ENCODE measurements at regions not wholly inside any gene's neighbourhood (a gene's known extent, or its start where the extent isn't known, plus 50 kb on each side); places are given as distances from the start of the nearest gene placed in this dataset.

DNA sequence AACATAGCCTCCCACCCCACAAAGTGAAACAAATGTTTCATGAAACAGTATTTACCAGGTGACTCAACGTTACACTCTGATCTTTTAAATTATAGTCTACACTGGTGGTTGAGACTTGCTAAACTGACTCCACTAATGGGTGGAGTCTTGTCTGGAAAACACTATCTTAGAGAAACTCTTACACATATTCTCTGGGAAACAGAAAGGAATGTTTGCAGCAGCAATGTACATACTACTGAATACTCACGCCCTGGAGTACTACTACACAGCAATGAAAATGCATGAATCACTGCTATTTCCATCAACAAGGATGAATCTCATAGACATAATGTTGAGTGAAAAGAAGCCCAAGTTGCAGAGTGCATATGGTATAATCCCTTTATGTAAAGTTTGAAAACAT, 208.5 kb upstream of the IGFBP7 start:
- intact Hi-C loops (cut with micrococcal nuclease) (no loop called here), dilution Hi-C loops (cut with MboI; ENCODE audit: extremely low pct_ligation_motif_present, low sequenced_read_pairs) (no loop called here)
- Histone ChIP-seq H3K36me3 (ENCODE audit: control insufficient read depth in 2 of 2, extremely low read depth in 1 of 2, insufficient read depth in 2 of 2, low read length in 2 of 2) (no peaks in the 10 kb centered on the region), H3K9me3 (replicated peaks; ENCODE audit: control insufficient read depth, insufficient read depth, low read length) (no peaks in the 10 kb centered on the region), H3K27ac (ENCODE audit: insufficient read depth, low read depth, low read length) (no peak overlapping the region), H3K79me2 (ENCODE audit: control insufficient read depth, insufficient read depth, low read length) (no peaks in the 10 kb centered on the region), H2AFZ (ENCODE audit: low read depth, low read length) (no peak overlapping the region), H3K4me2 (ENCODE audit: insufficient read depth, low read length) (no peak overlapping the region), H3K4me1 (ENCODE audit: control insufficient read depth, extremely low read depth, insufficient read depth, low read length) (no peaks in the 10 kb centered on the region), H3K9me1 (replicated peaks; ENCODE audit: control insufficient read depth, extremely low read depth, insufficient read depth, low read length) (no peaks in the 10 kb centered on the region), H3K9ac (replicated peaks; ENCODE audit: extremely low read depth, insufficient read depth, low read length) (no peak overlapping the region), H3K4me3 (replicated peaks in 1 of 3; ENCODE audit: insufficient read depth in 1 of 3, low read depth in 1 of 3, low read length in 3 of 3) (no peak overlapping the region), H3K27me3 (ENCODE audit: control insufficient read depth in 2 of 2, insufficient read depth in 2 of 2, low read length in 2 of 2) (no peaks in the 10 kb centered on the region), H4K20me1 (replicated peaks; ENCODE audit: control insufficient read depth, extremely low read depth, insufficient read depth, low read length) (no peaks in the 10 kb centered on the region)
- TF ChIP-seq, protein P1, sequence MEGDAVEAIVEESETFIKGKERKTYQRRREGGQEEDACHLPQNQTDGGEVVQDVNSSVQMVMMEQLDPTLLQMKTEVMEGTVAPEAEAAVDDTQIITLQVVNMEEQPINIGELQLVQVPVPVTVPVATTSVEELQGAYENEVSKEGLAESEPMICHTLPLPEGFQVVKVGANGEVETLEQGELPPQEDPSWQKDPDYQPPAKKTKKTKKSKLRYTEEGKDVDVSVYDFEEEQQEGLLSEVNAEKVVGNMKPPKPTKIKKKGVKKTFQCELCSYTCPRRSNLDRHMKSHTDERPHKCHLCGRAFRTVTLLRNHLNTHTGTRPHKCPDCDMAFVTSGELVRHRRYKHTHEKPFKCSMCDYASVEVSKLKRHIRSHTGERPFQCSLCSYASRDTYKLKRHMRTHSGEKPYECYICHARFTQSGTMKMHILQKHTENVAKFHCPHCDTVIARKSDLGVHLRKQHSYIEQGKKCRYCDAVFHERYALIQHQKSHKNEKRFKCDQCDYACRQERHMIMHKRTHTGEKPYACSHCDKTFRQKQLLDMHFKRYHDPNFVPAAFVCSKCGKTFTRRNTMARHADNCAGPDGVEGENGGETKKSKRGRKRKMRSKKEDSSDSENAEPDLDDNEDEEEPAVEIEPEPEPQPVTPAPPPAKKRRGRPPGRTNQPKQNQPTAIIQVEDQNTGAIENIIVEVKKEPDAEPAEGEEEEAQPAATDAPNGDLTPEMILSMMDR (IDR thresholded peaks at IDR 0.05; ENCODE audit: extremely low read depth in 1 of 2, insufficient read depth in 1 of 2, low read depth in 1 of 2, low read length in 2 of 2) = no peak
- no peak for TF ChIP-seq EZH2 (IDR thresholded peaks at IDR 0.05; ENCODE audit: borderline replicate concordance, low read depth, low read length, severe bottlenecking)
- TF ChIP-seq MAX (IDR thresholded peaks at IDR 0.05; ENCODE audit: insufficient read depth, insufficient read length) = no peak
- no peak for TF ChIP-seq POLR2AphosphoS5 (IDR thresholded peaks at IDR 0.05; ENCODE audit: insufficient read depth, low read depth, low read length)
- no peak for TF ChIP-seq MYC (IDR thresholded peaks at IDR 0.05; ENCODE audit: low read depth, low read length)
- no peak for TF ChIP-seq FOS (IDR thresholded peaks at IDR 0.05; ENCODE audit: borderline replicate concordance, insufficient read depth, low read length)
- TF ChIP-seq POLR2A (IDR thresholded peaks at IDR 0.05; ENCODE audit: low read depth, low read length) = no peak
- no peak for TF ChIP-seq GATA2 (IDR thresholded peaks at IDR 0.05; ENCODE audit: insufficient read depth, insufficient read length, low read depth, low read length)
- no peak for TF ChIP-seq JUN (IDR thresholded peaks at IDR 0.05; ENCODE audit: borderline replicate concordance, insufficient read depth, insufficient read length, low read depth)
- ChIA-PET POLR2A (no interaction called here), CTCF (no interaction called here)
- DNase-seq (ENCODE audit: low read depth, low spot score) (no peak), FAIRE-seq (no peak)
- BruUV-seq (replicated peaks) = no TSS peak

Measured in endothelial cell of umbilical vein (primary cell).